ENCODE measurements at regions not wholly inside any gene's neighbourhood (a gene's known extent, or its start where the extent isn't known, plus 50 kb on each side); places are given as distances from the start of the nearest gene placed in this dataset.
"Not testable (repeated sequence)": the region's sequence is repeated elsewhere in the genome, so short reads cannot be mapped to it uniquely, and the experiment has no call there.

- no peaks in the 10 kb centered on the region for H3K9me2 ChIP-seq (replicated peaks; ENCODE audit: insufficient read depth, low read length)
- no peak overlapping the region for H2AFZ ChIP-seq (ENCODE audit: low read length)
- H3K4me2 ChIP-seq (ENCODE audit: low read depth, low read length) = no peak overlapping the region
Observed at GRCh38 chr7:152504367-152504766, 68.6 kb upstream of the KMT2C start.

GRCh38 chr7:152502813-152503790 is 67.3 kb upstream of the KMT2C start:
- Histone ChIP-seq H3F3A (ENCODE audit: insufficient read depth, low read length) (no peaks in the 10 kb centered on the region), H3K79me2 (ENCODE audit: low read length) (no peaks in the 10 kb centered on the region), H3K9me3 (replicated peaks; ENCODE audit: insufficient read depth, low read length) (no peaks in the 10 kb centered on the region), H3K36me3 (replicated peaks; ENCODE audit: insufficient read depth, low read length) (no peaks in the 10 kb centered on the region), H3K9ac (ENCODE audit: low read length) (no peak overlapping the region), H3K4me3 (ENCODE audit: low read length) (no peak overlapping the region), H3K27ac (ENCODE audit: low read length) (no peak overlapping the region), H3K9me2 (replicated peaks; ENCODE audit: insufficient read depth, low read length) (no peaks in the 10 kb centered on the region), H4K20me1 (ENCODE audit: insufficient read depth, low read length) (no peaks in the 10 kb centered on the region), H3K27me3 (replicated peaks; ENCODE audit: insufficient read depth, low read length) (no peaks in the 10 kb centered on the region), H3K4me2 (ENCODE audit: low read depth, low read length) (no peak overlapping the region), H3K4me1 (ENCODE audit: low read length) (no peaks in the 10 kb centered on the region), H2AFZ (ENCODE audit: low read length) (no peak overlapping the region)
- DNase-seq = no peak
- no peak for TF ChIP-seq CTCF (IDR thresholded peaks at IDR 0.05; ENCODE audit: low read length)
- no peak for TF ChIP-seq EZH2phosphoT487 (IDR thresholded peaks at IDR 0.05; ENCODE audit: low read length)
- TF ChIP-seq EZH2 (optimal IDR thresholded peaks at IDR 0.05; ENCODE audit: low read depth, low read length) = no peak

More at GRCh38 chr7:152504367-152504766, 68.6 kb upstream of the KMT2C start:
- Histone ChIP-seq H3K79me2 (ENCODE audit: low read length) (no peaks in the 10 kb centered on the region), H3K27me3 (replicated peaks; ENCODE audit: insufficient read depth, low read length) (no peaks in the 10 kb centered on the region), H3K9me3 (replicated peaks; ENCODE audit: insufficient read depth, low read length) (no peaks in the 10 kb centered on the region), H3F3A (ENCODE audit: insufficient read depth, low read length) (no peaks in the 10 kb centered on the region), H3K9ac (ENCODE audit: low read length) (no peak overlapping the region), H3K4me3 (ENCODE audit: low read length) (no peak overlapping the region), H3K4me1 (ENCODE audit: low read length) (no peaks in the 10 kb centered on the region), H3K27ac (ENCODE audit: low read length) (no peak overlapping the region), H4K20me1 (ENCODE audit: insufficient read depth, low read length) (no peaks in the 10 kb centered on the region), H3K36me3 (replicated peaks; ENCODE audit: insufficient read depth, low read length) (no peaks in the 10 kb centered on the region)
- TF ChIP-seq EZH2phosphoT487 (IDR thresholded peaks at IDR 0.05; ENCODE audit: low read length) (no peak), CTCF (IDR thresholded peaks at IDR 0.05; ENCODE audit: low read length) (no peak), EZH2 (optimal IDR thresholded peaks at IDR 0.05; ENCODE audit: low read depth, low read length) (no peak)
- DNase-seq = no peak

GRCh38 chr7:152501506-152501905 is 65.7 kb upstream of the KMT2C start:
- no peaks in the 10 kb centered on the region for H4K20me1 ChIP-seq (ENCODE audit: insufficient read depth, low read length)
- no peak overlapping the region for H3K9ac ChIP-seq (ENCODE audit: low read length)
- H3K36me3 ChIP-seq (replicated peaks; ENCODE audit: insufficient read depth, low read length) = no peaks in the 10 kb centered on the region
- no peaks in the 10 kb centered on the region for H3K9me3 ChIP-seq (replicated peaks; ENCODE audit: insufficient read depth, low read length)
- H3K4me2 ChIP-seq (ENCODE audit: low read depth, low read length) = no peak overlapping the region
- H3K79me2 ChIP-seq (ENCODE audit: low read length) = no peaks in the 10 kb centered on the region
- H3K27ac ChIP-seq (ENCODE audit: low read length) = no peak overlapping the region
- no peak for TF ChIP-seq EZH2 (optimal IDR thresholded peaks at IDR 0.05; ENCODE audit: low read depth, low read length)
- TF ChIP-seq EZH2phosphoT487 (IDR thresholded peaks at IDR 0.05; ENCODE audit: low read length) = no peak
- no peak for DNase-seq
- no peaks in the 10 kb centered on the region for H3K27me3 ChIP-seq (replicated peaks; ENCODE audit: insufficient read depth, low read length)
- no peak overlapping the region for H2AFZ ChIP-seq (ENCODE audit: low read length)
- no peaks in the 10 kb centered on the region for H3F3A ChIP-seq (ENCODE audit: insufficient read depth, low read length)
- no peaks in the 10 kb centered on the region for H3K4me1 ChIP-seq (ENCODE audit: low read length)
- H3K4me3 ChIP-seq (ENCODE audit: low read length) = no peak overlapping the region
- H3K9me2 ChIP-seq (replicated peaks; ENCODE audit: insufficient read depth, low read length) = no peaks in the 10 kb centered on the region

GRCh38 chr7:152499969-152500368 is 64.2 kb upstream of the KMT2C start:
- not testable (repeated sequence) for H3K27me3 ChIP-seq (replicated peaks; ENCODE audit: insufficient read depth, low read length); DNase-seq; H3K9ac ChIP-seq (ENCODE audit: low read length); H3K9me3 ChIP-seq (replicated peaks; ENCODE audit: insufficient read depth, low read length); H3K27ac ChIP-seq (ENCODE audit: low read length); H3F3A ChIP-seq (ENCODE audit: insufficient read depth, low read length); H3K4me3 ChIP-seq (ENCODE audit: low read length); H3K4me2 ChIP-seq (ENCODE audit: low read depth, low read length); H2AFZ ChIP-seq (ENCODE audit: low read length); H3K36me3 ChIP-seq (replicated peaks; ENCODE audit: insufficient read depth, low read length); H3K9me2 ChIP-seq (replicated peaks; ENCODE audit: insufficient read depth, low read length); H3K4me1 ChIP-seq (ENCODE audit: low read length); H3K79me2 ChIP-seq (ENCODE audit: low read length); H4K20me1 ChIP-seq (ENCODE audit: insufficient read depth, low read length)

All from MM.1S (cell line).